H54 (cell line): ENCODE measurements at regions not wholly inside any gene's neighbourhood (a gene's known extent, or its start where the extent isn't known, plus 50 kb on each side); places are given as distances from the start of the nearest gene placed in this dataset.

Experiments
- DNase-seq: peaks from one replicate; pipeline ENCODE4 v3.0.0; 2011; ENCODE audit warnings: low spot score, mixed read lengths; ENCODE audit not compliant: insufficient read length
- FAIRE-seq: peaks from 3 replicates; lab custom pipeline; 2011; peaks lifted over from hg19 to GRCh38; lab: Jason Lieb, UNC
- POLR2A ChIP-seq: IDR thresholded peaks from 2 replicates; pipeline ENCODE4 v1.6.1; 2011; ENCODE audit warnings: low read depth, mild to moderate bottlenecking, low read length

GRCh38 chr9:13397661-13398060 is 118.2 kb upstream of the MPDZ start:
- no peak for FAIRE-seq
- no peak for TF ChIP-seq POLR2A
- no peak for DNase-seq

DNA sequence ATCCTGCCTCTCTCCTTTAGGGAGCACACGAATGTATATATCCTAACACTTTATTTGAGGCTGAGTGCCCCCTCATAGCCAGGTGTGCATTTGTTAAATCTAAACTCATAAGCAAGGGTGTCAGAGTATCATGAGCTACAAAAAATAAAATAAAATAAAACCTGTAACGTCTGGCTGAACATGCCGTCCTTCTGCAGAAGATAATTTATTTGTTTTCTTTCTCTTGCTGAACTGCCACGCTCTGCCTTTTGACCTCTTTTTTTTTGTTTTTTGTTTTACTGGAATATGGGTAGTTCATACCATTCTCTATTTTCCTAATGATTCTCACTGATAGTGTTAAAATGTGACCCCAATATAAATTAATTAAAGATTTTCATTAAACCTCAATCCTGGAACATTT is 117.7 kb upstream of the MPDZ start:
- FAIRE-seq (no peak), DNase-seq (no peak)
- no peak for TF ChIP-seq POLR2A

DNA sequence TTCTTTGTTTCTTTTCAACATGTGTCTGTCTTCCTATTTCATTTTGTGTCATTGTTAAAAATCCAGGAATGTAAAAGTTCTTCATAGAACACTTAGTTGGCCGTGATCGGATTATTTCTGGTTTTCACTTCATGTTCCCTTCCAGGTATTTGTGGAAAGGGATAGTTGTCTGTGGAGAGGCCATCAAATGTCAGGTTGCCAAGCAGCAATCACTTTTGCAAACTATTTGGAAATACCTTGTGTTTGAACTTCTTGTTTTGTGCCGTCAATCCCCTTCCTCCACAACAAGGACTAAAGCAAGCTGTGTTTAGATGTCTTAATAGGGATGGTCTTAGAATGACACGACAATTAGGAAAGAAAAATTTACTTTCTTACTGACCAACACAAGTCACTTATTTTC is 116.9 kb upstream of the MPDZ start:
- no peak for TF ChIP-seq POLR2A
- DNase-seq (no peak), FAIRE-seq (no peak)

DNA sequence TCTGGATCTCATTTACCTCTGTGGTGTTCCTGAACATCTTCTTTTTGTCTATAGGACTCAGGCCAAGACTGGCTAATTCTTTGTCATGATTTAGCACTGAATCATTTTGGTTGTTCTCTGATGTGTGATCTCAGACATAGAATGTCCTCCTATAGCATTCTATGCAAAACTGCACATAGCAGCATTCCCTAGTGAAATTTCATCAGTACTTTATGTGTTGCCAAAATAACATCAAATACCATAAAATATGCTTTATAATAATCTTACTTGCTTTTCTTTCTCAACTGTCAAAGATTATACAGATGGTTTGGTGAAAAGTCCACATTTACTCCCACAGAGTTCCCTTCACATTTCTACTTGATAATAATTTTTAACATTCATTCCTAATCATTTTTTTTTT is 115.7 kb upstream of the MPDZ start:
- FAIRE-seq (no peak), DNase-seq (no peak)
- TF ChIP-seq POLR2A = no peak

DNA sequence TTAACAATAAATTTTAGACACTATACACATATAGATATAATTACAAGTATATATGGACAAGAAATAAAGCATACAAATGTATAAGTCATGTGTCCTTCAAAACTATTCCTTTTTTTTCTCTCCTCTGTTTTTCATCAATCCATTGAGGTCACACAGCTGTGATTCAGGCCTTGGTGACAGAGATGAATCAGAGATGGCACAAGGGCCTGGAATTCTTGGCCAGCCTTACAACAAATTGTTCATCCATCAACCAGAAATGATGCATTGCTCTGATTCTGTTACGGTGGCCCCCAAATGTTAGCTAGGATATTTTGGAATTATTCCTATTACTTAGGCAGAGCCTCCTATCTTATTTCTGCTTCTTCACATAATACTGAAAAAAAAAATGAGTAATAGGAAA is 108.7 kb upstream of the MPDZ start:
- DNase-seq (no peak), FAIRE-seq (no peak)
- no peak for TF ChIP-seq POLR2A

DNA sequence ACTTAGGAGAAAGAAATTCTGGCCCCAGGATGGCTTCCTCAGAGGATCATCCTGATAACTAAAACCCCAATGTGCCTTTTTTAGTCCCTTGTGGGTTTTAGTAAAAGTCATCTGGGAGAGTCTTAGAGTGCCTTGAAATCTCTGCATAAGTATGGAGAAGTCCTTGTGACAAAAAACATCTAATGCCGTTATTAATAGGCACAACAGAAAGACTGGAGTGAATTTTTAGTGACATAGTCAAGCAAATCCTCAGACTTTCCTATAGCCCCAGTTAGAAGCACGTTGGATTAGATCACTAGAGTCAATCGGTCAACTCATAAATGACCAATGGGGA is 108.2 kb upstream of the MPDZ start:
- no peak for TF ChIP-seq POLR2A
- DNase-seq (no peak), FAIRE-seq (no peak)

GRCh38 chr9:13386935-13387733 is 107.6 kb upstream of the MPDZ start:
- FAIRE-seq = no peak
- TF ChIP-seq POLR2A = no peak
- DNase-seq = no peak

DNA sequence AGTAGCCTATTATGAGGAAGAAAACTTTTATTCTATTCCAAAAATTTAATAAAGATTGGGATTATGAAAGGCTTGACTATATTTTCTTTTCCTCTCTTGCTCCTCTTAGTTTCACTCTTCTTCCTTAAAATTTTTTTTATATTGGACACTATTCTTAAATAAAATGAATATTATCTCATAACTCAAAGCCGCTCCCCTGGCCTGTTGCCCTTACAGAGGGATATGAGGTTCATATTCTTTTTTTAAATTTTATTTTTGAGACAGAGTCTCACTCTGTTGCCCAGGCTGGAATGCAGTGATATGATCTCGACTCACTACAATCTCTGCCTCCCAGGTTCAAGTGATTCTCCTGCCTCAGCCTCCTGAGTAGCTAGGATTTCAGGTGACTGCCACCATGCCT is 106.8 kb upstream of the MPDZ start:
- no peak for TF ChIP-seq POLR2A
- FAIRE-seq = no peak
- DNase-seq = no peak

- no peak for FAIRE-seq
- no peak for TF ChIP-seq POLR2A
- DNase-seq = no peak
Measured at GRCh38 chr9:13383855-13384254, 104.4 kb upstream of the MPDZ start.

GRCh38 chr9:13383216-13383615 is 103.7 kb upstream of the MPDZ start:
- no peak for TF ChIP-seq POLR2A
- FAIRE-seq (no peak), DNase-seq (no peak)

DNA sequence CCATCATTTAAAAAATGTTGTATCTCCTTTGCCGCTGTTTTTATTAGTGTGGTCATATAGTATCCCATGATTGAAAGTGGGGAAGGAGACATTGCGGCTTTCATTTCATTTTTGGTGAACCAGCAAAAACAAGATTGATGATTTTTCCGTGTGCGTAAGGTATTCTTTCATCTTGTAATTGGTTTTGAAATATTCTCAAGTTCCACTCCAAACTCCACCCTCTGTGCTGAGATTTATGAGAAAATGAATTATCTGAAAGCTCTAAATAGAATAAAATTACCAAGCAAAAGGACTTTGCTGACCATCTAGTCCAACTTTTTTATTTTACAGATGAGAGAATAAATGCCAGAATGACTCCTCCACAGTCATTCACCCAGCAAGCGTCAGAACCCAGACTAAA is 103.1 kb upstream of the MPDZ start:
- no peak for FAIRE-seq
- TF ChIP-seq POLR2A = no peak
- DNase-seq = no peak

- no peak for FAIRE-seq
- TF ChIP-seq POLR2A = no peak
Measured at GRCh38 chr9:13380903-13381302, 101.4 kb upstream of the MPDZ start.

DNA sequence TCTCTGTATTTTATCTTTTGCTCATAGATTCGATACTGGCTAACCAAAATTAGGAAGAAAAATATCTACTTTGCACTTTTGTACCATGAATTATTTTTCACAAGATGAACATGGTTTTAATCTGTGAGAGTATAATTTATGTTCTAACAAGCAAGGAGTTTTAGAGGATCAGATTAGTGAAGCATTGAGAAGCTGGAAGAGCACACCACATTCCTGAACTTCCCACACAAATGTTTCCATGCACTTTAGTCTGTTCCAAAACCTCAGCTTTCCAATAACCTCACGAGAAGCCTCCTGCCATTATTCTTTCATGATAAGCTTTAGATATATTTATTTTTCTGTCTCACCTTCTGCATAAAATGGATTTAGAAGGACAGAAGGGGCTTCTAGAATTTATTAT is 98.7 kb upstream of the MPDZ start:
- DNase-seq (no peak), FAIRE-seq (no peak)
- TF ChIP-seq POLR2A = no peak

More at GRCh38 chr9:13380903-13381302, 101.4 kb upstream of the MPDZ start:
- no peak for DNase-seq

GRCh38 chr9:13377171-13377925 is 97.9 kb upstream of the MPDZ start:
- FAIRE-seq = no peak
- no peak for TF ChIP-seq POLR2A
- no peak for DNase-seq

GRCh38 chr9:13372510-13372909 is 93.0 kb upstream of the MPDZ start:
- no peak for TF ChIP-seq POLR2A
- FAIRE-seq = no peak
- DNase-seq = no peak
